KMS-11 (cell line): ENCODE measurements at regions not wholly inside any gene's neighbourhood (a gene's known extent, or its start where the extent isn't known, plus 50 kb on each side); places are given as distances from the start of the nearest gene placed in this dataset.
"Not testable (repeated sequence)": the region's sequence is repeated elsewhere in the genome, so short reads cannot be mapped to it uniquely, and the experiment has no call there.

Experiments
- H2AFZ ChIP-seq: fragments of 200-600 bp; sonication (generic); 2 replicates; pipeline ENCODE4 v1.6.1; 2016; ENCODE audit warnings: antibody characterized with exemption, mixed run types, low read depth
- H3K27ac ChIP-seq: fragments of 200-600 bp; sonication (generic); 2 replicates; pipeline ENCODE4 v1.6.1; 2016; ENCODE audit warnings: mild to moderate bottlenecking, mixed run types
- H3K27me3 ChIP-seq: fragments of 200-600 bp; sonication (generic); 2 replicates; pipeline ENCODE4 v1.6.1; 2017; ENCODE audit warnings: mild to moderate bottlenecking, low read depth, mixed run types, moderate library complexity; ENCODE audit not compliant: insufficient read depth
- H3K36me3 ChIP-seq: fragments of 200-600 bp; sonication (generic); 2 replicates; pipeline ENCODE4 v1.6.1; 2017; ENCODE audit warnings: mild to moderate bottlenecking, mixed run types; ENCODE audit not compliant: insufficient read depth
- H3K4me1 ChIP-seq: fragments of 200-600 bp; sonication (generic); 2 replicates; pipeline ENCODE4 v1.6.1; 2016; ENCODE audit warnings: mild to moderate bottlenecking, low read depth, mixed run types; ENCODE audit not compliant: poor library complexity, severe bottlenecking
- H3K4me2 ChIP-seq: fragments of 200-600 bp; sonication (generic); 2 replicates; pipeline ENCODE4 v1.7.0; 2016; ENCODE audit warnings: mild to moderate bottlenecking, mixed run types
- H3K4me3 ChIP-seq: fragments of 200-600 bp; sonication (generic); IDR thresholded peaks from 2 replicates; pipeline ENCODE4 v1.6.1; 2017; ENCODE audit warnings: low read depth, low read length, mixed read lengths; ENCODE audit not compliant: insufficient read depth
- H3K79me2 ChIP-seq: fragments of 200-600 bp; sonication (generic); 2 replicates; pipeline ENCODE4 v1.6.1; 2016; ENCODE audit warnings: low read depth, mixed run types; ENCODE audit not compliant: insufficient read depth
- H3K9ac ChIP-seq: fragments of 200-600 bp; sonication (generic); 2 replicates; pipeline ENCODE4 v1.6.1; 2016; ENCODE audit warnings: mild to moderate bottlenecking, mixed run types
- H4K20me1 ChIP-seq: fragments of 200-600 bp; sonication (generic); 2 replicates; pipeline ENCODE4 v1.6.1; 2016; ENCODE audit warnings: mild to moderate bottlenecking, mixed run types; ENCODE audit not compliant: insufficient read depth
- CTCF ChIP-seq: fragments of 200-600 bp; sonication (generic); conservative IDR thresholded peaks from 2 replicates; pipeline ENCODE4 v1.6.1; 2017; ENCODE audit warnings: low read depth, mild to moderate bottlenecking, antibody characterized with exemption, low read length, moderate library complexity, mixed read lengths

- Histone ChIP-seq H3K27me3 (no peaks in the 10 kb centered on the region), H3K4me1 (peaks cover 31% of the 10 kb centered on the region), H3K9ac (no peak overlapping the region), H3K79me2 (no peaks in the 10 kb centered on the region), H3K36me3 (no peaks in the 10 kb centered on the region), H4K20me1 (no peaks in the 10 kb centered on the region), H2AFZ (no peak overlapping the region), H3K27ac (no peak overlapping the region; the same call in 1 of the 2 replicates), H3K4me3 (no peak overlapping the region), H3K4me2 (peak overlapping the region; percentile 30; the same call in 1 of the 2 replicates)
- no peak for TF ChIP-seq CTCF
These were observed 194.8 kb downstream of the NDUFA10 start for GRCh38 chr2:239830121-239831000.

- Histone ChIP-seq H3K79me2 (no peaks in the 10 kb centered on the region), H3K27ac (no peak overlapping the region), H3K4me2 (no peak overlapping the region), H3K27me3 (no peaks in the 10 kb centered on the region), H3K4me1 (peaks cover 40% of the 10 kb centered on the region), H3K36me3 (no peaks in the 10 kb centered on the region), H2AFZ (no peak overlapping the region), H3K9ac (no peak overlapping the region), H4K20me1 (no peaks in the 10 kb centered on the region), H3K4me3 (no peak overlapping the region)
- no peak for TF ChIP-seq CTCF
These were observed 195.8 kb downstream of the NDUFA10 start for GRCh38 chr2:239829326-239829725.

GRCh38 chr2:239828973-239829275 is 196.2 kb downstream of the NDUFA10 start:
- H3K4me2 ChIP-seq, result not testable (repeated sequence)
- peaks cover 44% of the 10 kb centered on the region for H3K4me1 ChIP-seq

GRCh38 chr2:239828192-239828972 is 196.8 kb downstream of the NDUFA10 start:
- H3K4me1 ChIP-seq, result peaks cover 49% of the 10 kb centered on the region
- no peak overlapping the region for H2AFZ ChIP-seq
- H4K20me1 ChIP-seq, result no peaks in the 10 kb centered on the region
- H3K4me3 ChIP-seq, result no peak overlapping the region
- H3K79me2 ChIP-seq, result no peaks in the 10 kb centered on the region
- H3K27me3 ChIP-seq, result peaks cover 1% of the 10 kb centered on the region; the same call in 1 of the 2 replicates
- no peak overlapping the region for H3K4me2 ChIP-seq
- H3K36me3 ChIP-seq, result no peaks in the 10 kb centered on the region
- no peak for TF ChIP-seq CTCF
- no peak overlapping the region for H3K9ac ChIP-seq
- H3K27ac ChIP-seq, result no peak overlapping the region

More at GRCh38 chr2:239828973-239829275, 196.2 kb downstream of the NDUFA10 start:
- not testable (repeated sequence) for H4K20me1 ChIP-seq, H3K27ac ChIP-seq, H3K9ac ChIP-seq, H3K79me2 ChIP-seq, H3K4me3 ChIP-seq, H3K36me3 ChIP-seq, H3K27me3 ChIP-seq, H2AFZ ChIP-seq
